RWPE2 (cell line): ENCODE measurements at regions not wholly inside any gene's neighbourhood (a gene's known extent, or its start where the extent isn't known, plus 50 kb on each side); places are given as distances from the start of the nearest gene placed in this dataset.

ENCODE experiments used
- ATAC-seq: fragments of 200-7000 bp; cut with Tn5 transposase; 3 replicates; pipeline ENCODE4 v1.9.1; 2021; ENCODE audit warnings: low read depth
- DNase-seq: peaks from one replicate; pipeline ENCODE4 v3.0.0-alpha.2; 2020; ENCODE audit warnings: low spot score
- H3K27ac ChIP-seq: fragments of 450-650 bp; 2 replicates; pipeline ENCODE4 v1.5.1; 2017; ENCODE audit warnings: mild to moderate bottlenecking; ENCODE audit not compliant: poor library complexity, severe bottlenecking
- H3K27me3 ChIP-seq: fragments of 250-450 bp; sonication (Bioruptor Pico); 2 replicates; pipeline ENCODE4 v1.5.1; 2021; ENCODE audit warnings: mild to moderate bottlenecking, moderate library complexity; ENCODE audit not compliant: insufficient read depth, poor library complexity, severe bottlenecking
- H3K36me3 ChIP-seq: fragments of 250-450 bp; sonication (Bioruptor Pico); 2 replicates; pipeline ENCODE4 v1.5.1; 2020; ENCODE audit warnings: low read depth, mild to moderate bottlenecking, moderate library complexity
- H3K4me1 ChIP-seq: fragments of 250-450 bp; sonication (Bioruptor Pico); 2 replicates; pipeline ENCODE4 v1.5.1; 2021; ENCODE audit warnings: mild to moderate bottlenecking, moderate library complexity; ENCODE audit not compliant: insufficient read depth, poor library complexity, severe bottlenecking
- H3K4me3 ChIP-seq: fragments of 250-450 bp; sonication (Bioruptor Pico); 2 replicates; pipeline ENCODE4 v1.5.1; 2021; ENCODE audit warnings: mild to moderate bottlenecking, moderate library complexity; ENCODE audit not compliant: severe bottlenecking
- H3K9me3 ChIP-seq: fragments of 250-450 bp; sonication (Bioruptor Pico); 2 replicates; pipeline ENCODE4 v1.5.1; 2021; ENCODE audit warnings: mild to moderate bottlenecking, moderate library complexity; ENCODE audit not compliant: severe bottlenecking
- TF ChIP-seq, protein P1 (sequence below): fragments of 450-650 bp; IDR thresholded peaks from one replicate; pipeline ENCODE4 v1.5.1; 2017; ENCODE audit warnings: mild to moderate bottlenecking, moderate library complexity; ENCODE audit not compliant: poor library complexity, severe bottlenecking

DNA sequence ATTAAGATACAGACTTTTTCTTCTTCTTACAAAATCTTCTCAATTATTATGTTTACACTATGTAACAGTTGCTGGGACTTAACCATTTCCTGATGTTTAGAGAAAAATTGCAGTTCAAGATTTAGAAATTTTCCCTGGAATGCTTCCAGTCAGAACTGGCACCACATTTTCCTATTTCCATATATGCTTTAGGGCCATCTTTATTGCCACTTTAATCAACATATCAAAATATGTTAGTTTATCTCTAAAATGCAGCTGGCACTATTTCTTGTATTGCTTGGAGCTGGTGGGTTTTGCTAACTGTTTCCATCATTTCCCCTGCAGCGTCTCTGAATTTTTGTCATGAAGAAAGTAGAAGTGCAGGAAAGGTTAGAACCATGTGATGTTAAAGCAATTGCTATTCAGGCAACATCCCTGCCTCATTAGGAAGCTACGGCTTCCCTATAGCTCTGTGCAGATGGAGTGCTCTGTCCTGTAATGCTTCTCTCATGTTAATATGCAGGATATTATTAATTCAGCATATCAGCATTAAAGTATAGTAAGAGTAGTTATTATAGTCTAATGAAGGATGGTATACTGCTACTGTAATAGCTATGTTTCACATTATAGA, 269.1 kb downstream of the MTRR start:
- ATAC-seq, result no peak
- Histone ChIP-seq H3K27me3 (no peaks in the 10 kb centered on the region), H3K36me3 (no peaks in the 10 kb centered on the region), H3K27ac (no peak overlapping the region), H3K9me3 (no peaks in the 10 kb centered on the region), H3K4me1 (no peaks in the 10 kb centered on the region), H3K4me3 (no peak overlapping the region)
- no peak for DNase-seq
- TF ChIP-seq, protein P1, sequence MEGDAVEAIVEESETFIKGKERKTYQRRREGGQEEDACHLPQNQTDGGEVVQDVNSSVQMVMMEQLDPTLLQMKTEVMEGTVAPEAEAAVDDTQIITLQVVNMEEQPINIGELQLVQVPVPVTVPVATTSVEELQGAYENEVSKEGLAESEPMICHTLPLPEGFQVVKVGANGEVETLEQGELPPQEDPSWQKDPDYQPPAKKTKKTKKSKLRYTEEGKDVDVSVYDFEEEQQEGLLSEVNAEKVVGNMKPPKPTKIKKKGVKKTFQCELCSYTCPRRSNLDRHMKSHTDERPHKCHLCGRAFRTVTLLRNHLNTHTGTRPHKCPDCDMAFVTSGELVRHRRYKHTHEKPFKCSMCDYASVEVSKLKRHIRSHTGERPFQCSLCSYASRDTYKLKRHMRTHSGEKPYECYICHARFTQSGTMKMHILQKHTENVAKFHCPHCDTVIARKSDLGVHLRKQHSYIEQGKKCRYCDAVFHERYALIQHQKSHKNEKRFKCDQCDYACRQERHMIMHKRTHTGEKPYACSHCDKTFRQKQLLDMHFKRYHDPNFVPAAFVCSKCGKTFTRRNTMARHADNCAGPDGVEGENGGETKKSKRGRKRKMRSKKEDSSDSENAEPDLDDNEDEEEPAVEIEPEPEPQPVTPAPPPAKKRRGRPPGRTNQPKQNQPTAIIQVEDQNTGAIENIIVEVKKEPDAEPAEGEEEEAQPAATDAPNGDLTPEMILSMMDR, result no peak

DNA sequence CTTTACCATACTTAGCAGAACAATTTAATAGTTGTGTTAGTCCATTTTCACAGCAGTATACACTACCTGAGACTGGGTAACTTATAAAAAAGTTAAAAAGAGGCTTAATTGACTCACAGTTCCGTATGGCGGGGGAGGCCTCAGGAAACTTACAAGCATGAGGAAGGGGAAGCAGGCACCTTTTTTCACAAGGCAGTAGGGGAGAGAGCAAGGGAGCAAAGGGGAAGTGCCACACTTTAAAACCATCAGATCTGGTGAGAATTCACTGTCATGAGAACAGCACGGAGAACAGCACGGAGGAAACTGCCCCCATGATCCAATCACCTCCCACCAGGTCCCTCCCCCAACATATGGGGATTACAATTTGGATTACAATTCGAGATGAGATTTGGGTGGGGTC, 269.9 kb downstream of the MTRR start:
- no peak overlapping the region for H3K4me3 ChIP-seq
- TF ChIP-seq, protein P1, result no peak
- H3K27me3 ChIP-seq, result no peaks in the 10 kb centered on the region
- no peaks in the 10 kb centered on the region for H3K4me1 ChIP-seq
- no peak overlapping the region for H3K27ac ChIP-seq
- no peaks in the 10 kb centered on the region for H3K9me3 ChIP-seq
- DNase-seq (no peak), ATAC-seq (no peak)
- no peaks in the 10 kb centered on the region for H3K36me3 ChIP-seq

DNA sequence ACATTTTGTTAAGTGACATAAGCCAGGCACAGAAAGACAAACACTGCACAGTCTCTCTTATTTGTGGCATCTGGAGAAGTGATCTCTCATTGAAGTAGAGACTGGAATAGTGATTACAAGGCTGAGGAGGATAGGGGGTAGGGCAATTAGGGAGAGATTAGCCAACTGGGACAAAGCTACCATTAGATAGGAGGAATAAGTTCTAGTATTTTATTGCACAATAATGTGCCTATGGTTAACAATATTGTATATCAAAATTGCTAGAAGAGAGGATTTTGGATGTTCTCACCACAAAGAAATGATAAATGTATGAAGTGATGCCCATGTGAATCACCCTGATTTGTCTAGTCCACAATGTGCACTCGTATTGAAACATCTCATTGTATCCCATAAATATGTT, 281.8 kb downstream of the MTRR start:
- DNase-seq (no peak), ATAC-seq (no peak)
- H3K36me3 ChIP-seq, result no peaks in the 10 kb centered on the region
- H3K4me3 ChIP-seq, result no peak overlapping the region
- H3K9me3 ChIP-seq, result no peaks in the 10 kb centered on the region
- TF ChIP-seq, protein P1, result no peak
- peaks cover 5% of the 10 kb centered on the region for H3K27me3 ChIP-seq
- H3K4me1 ChIP-seq, result no peaks in the 10 kb centered on the region
- H3K27ac ChIP-seq, result no peak overlapping the region

DNA sequence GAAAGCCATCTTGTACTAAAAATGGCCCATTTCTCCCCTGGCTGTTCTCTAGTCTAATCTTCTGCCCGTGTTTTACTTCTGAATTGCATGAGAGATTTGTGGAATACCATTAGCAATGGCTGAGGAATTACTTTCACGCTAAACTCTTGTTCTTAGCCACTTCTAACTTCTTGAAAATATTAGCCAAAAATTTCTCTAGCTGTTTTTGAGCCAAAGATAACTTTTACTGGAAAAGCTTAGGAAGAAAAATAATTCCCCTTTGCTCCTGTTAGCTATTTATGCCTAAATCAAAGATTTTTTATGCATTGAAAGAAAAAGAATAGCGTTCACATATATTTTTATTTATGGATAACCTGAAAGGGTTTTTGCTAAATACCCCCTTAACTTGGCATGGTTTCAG, 287.8 kb downstream of the MTRR start:
- Histone ChIP-seq H3K4me1 (no peaks in the 10 kb centered on the region), H3K4me3 (no peak overlapping the region), H3K27me3 (no peaks in the 10 kb centered on the region), H3K27ac (no peak overlapping the region), H3K36me3 (no peaks in the 10 kb centered on the region), H3K9me3 (no peaks in the 10 kb centered on the region)
- no peak for ATAC-seq
- no peak for DNase-seq
- TF ChIP-seq, protein P1, result no peak

DNA sequence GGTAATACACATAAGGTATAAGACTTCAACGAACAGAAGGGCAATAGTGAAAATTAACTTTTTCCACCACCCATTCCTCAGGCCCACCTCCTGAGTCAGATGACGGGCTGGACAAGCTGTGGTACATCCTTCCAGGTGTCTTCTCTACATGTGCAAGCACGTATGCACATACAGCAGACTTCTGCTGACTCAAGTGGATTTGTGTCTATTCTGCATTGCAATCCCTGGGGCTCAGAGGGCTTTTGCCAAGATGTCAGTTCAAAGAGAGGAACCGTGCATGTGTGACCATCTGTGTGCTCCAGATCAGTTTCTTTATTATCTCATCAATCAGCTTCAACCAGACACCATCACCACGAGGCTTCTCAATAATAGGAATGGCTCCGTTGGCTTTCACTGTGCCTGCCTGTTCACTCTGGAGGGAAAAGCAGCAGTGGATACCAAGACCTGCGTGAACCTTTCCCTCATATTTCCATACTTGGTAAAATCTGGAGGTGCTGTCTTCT, 288.4 kb downstream of the MTRR start:
- Histone ChIP-seq H3K4me3 (no peak overlapping the region), H3K4me1 (no peaks in the 10 kb centered on the region), H3K27ac (no peak overlapping the region), H3K27me3 (no peaks in the 10 kb centered on the region), H3K36me3 (no peaks in the 10 kb centered on the region), H3K9me3 (no peaks in the 10 kb centered on the region)
- TF ChIP-seq, protein P1, result no peak
- DNase-seq (no peak), ATAC-seq (no peak)
